K562 (cell line): ENCODE measurements at regions not wholly inside any gene's neighbourhood (a gene's known extent, or its start where the extent isn't known, plus 50 kb on each side); places are given as distances from the start of the nearest gene placed in this dataset.

Source experiments
- ARHGAP35 ChIP-seq: fragments of 450-650 bp; IDR thresholded peaks from 2 replicates; pipeline ENCODE4 v1.6.1; 2018; ENCODE audit not compliant: partially characterized antibody
- ATF2 ChIP-seq: sonication (generic); formaldehyde crosslinking; IDR thresholded peaks from 2 replicates; pipeline ENCODE4 v1.8.1; 2022; ENCODE audit warnings: missing genetic modification reagents
- BHLHE40 ChIP-seq: IDR thresholded peaks from 2 replicates; pipeline ENCODE4 v1.6.1; 2011; ENCODE audit warnings: low read length, improper control_type of control experiment
- MTF1 ChIP-seq: fragments of 250-450 bp; sonication (Bioruptor Pico); IDR thresholded peaks from 2 replicates; pipeline ENCODE4 v1.9.0; 2021; ENCODE audit warnings: moderate library complexity, mild to moderate bottlenecking, inconsistent platforms, borderline replicate concordance
- POLR2AphosphoS5 ChIP-seq: IDR thresholded peaks from 2 replicates; pipeline ENCODE4 v1.6.1; 2011; ENCODE audit warnings: mild to moderate bottlenecking, low read depth, low read length, moderate library complexity; ENCODE audit not compliant: control insufficient read depth, insufficient read depth
- SP1 ChIP-seq: sonication (generic); formaldehyde crosslinking; IDR thresholded peaks from 2 replicates; pipeline ENCODE4 v1.8.1; 2022; ENCODE audit warnings: mild to moderate bottlenecking, missing genetic modification reagents
- STAT5B ChIP-seq: fragments of 250-450 bp; sonication (Bioruptor Pico); IDR thresholded peaks from 2 replicates; pipeline ENCODE4 v1.8.0; 2021; ENCODE audit warnings: mild to moderate bottlenecking, inconsistent platforms
- TCF7 ChIP-seq: sonication (generic); IDR thresholded peaks from 2 replicates; pipeline ENCODE4 v1.6.1; 2016; ENCODE audit warnings: antibody characterized with exemption, borderline replicate concordance
- TEAD1 ChIP-seq, 2 experiments: fragments of 450-650 bp in 1 of 2; sonication (generic) in 1 of 2; formaldehyde crosslinking; IDR thresholded peaks; 2 replicates each; pipeline versions ENCODE4 v1.4.0 to v1.8.0; 2020 to 2022; ENCODE audit warnings: mild to moderate bottlenecking in 2 of 2, missing genetic modification reagents in 1 of 2
- ZBTB8A ChIP-seq: fragments of 450-650 bp; IDR thresholded peaks from 2 replicates; pipeline ENCODE4 v1.6.1; 2018; ENCODE audit warnings: mild to moderate bottlenecking, moderate library complexity; ENCODE audit not compliant: partially characterized antibody

GRCh38 chr14:85102591-85102990, 427.4 kb upstream of the FLRT2 start:
- TF ChIP-seq MTF1 (CRISPR knock-in tag) (no peak), ARHGAP35 (no peak), SP1 (CRISPR knock-in tag) (no peak), BHLHE40 (no peak), POLR2AphosphoS5 (no peak), TCF7 (no peak), STAT5B (CRISPR knock-in tag) (no peak), ATF2 (CRISPR knock-in tag) (no peak), TEAD1 (CRISPR knock-in tag; IDR thresholded peaks at IDR 0.05) (no peak), ZBTB8A (no peak)
